HL-60 (cell line): ENCODE measurements at regions not wholly inside any gene's neighbourhood (a gene's known extent, or its start where the extent isn't known, plus 50 kb on each side); places are given as distances from the start of the nearest gene placed in this dataset.
"Not testable (repeated sequence)": the region's sequence is repeated elsewhere in the genome, so short reads cannot be mapped to it uniquely, and the experiment has no call there.

Experiments used
- DNase-seq, 2 experiments: peaks; one replicate each; pipeline ENCODE4 v3.0.0-alpha.2; 2010 to 2020; ENCODE audit warnings: low read depth in 1 of 2, low spot score in 1 of 2
- H3K27ac ChIP-seq: fragments of 250-450 bp; sonication (Bioruptor Pico); replicated peaks from 2 replicates; pipeline ENCODE4 v1.5.1; 2020; ENCODE audit warnings: mild to moderate bottlenecking, moderate library complexity
- H3K27me3 ChIP-seq: fragments of 250-450 bp; sonication (Bioruptor Pico); 2 replicates; pipeline ENCODE4 v1.5.1; 2021; ENCODE audit warnings: mild to moderate bottlenecking, moderate library complexity; ENCODE audit not compliant: insufficient read depth, poor library complexity, severe bottlenecking
- H3K4me3 ChIP-seq: replicated peaks from 2 replicates; pipeline ENCODE4 v1.5.1; 2011; ENCODE audit warnings: mild to moderate bottlenecking, control low read depth, low read length; ENCODE audit not compliant: insufficient read depth
- GABPA ChIP-seq: IDR thresholded peaks from 2 replicates; pipeline ENCODE4 v1.6.1; 2012; ENCODE audit warnings: low read depth
- POLR2AphosphoS5 ChIP-seq: IDR thresholded peaks from 2 replicates; pipeline ENCODE4 v1.6.1; 2012; ENCODE audit warnings: low read depth
- REST ChIP-seq: IDR thresholded peaks from 2 replicates; pipeline ENCODE4 v1.6.1; 2012; ENCODE audit warnings: low read depth; ENCODE audit not compliant: insufficient replicate concordance
- SPI1 ChIP-seq: IDR thresholded peaks from 2 replicates; pipeline ENCODE4 v1.6.1; 2012; ENCODE audit warnings: low read depth, mild to moderate bottlenecking, borderline replicate concordance

- peak overlapping the region; percentile 44 for H3K4me3 ChIP-seq
- not testable (repeated sequence) for H3K27me3 ChIP-seq
- DNase-seq: peak; percentile 87
- TF ChIP-seq GABPA: peak; percentile 11; the same call in 1 of the 2 replicates
- TF ChIP-seq POLR2AphosphoS5: peak; percentile 98
- H3K27ac ChIP-seq: peak overlapping the region; percentile 100
These were observed 158.3 kb upstream of the NOTCH2NLA start for GRCh38 chr1:146386851-146387749.

GRCh38 chr1:146381196-146381595 is 152.4 kb upstream of the NOTCH2NLA start:
- not testable (repeated sequence) for DNase-seq, H3K27ac ChIP-seq

GRCh38 chr1:146376708-146377496 is 148.1 kb upstream of the NOTCH2NLA start:
- DNase-seq: peak; percentile 85 to 91
- TF ChIP-seq SPI1: peak; percentile 7; the same call in 1 of the 2 replicates
- peak; percentile 94 for TF ChIP-seq POLR2AphosphoS5
- peak; percentile 56; the same call in 1 of the 2 replicates for TF ChIP-seq GABPA
- peak; percentile 15 for TF ChIP-seq REST
- Histone ChIP-seq H3K4me3 (peak overlapping the region; percentile 31), H3K27ac (peak overlapping the region; percentile 87)
- not testable (repeated sequence) for H3K27me3 ChIP-seq

More at GRCh38 chr1:146381196-146381595, 152.4 kb upstream of the NOTCH2NLA start:
- not testable (repeated sequence) for H3K27me3 ChIP-seq, H3K4me3 ChIP-seq

- not testable (repeated sequence) for H3K4me3 ChIP-seq, H3K27me3 ChIP-seq
- peak overlapping the region; percentile 87 for H3K27ac ChIP-seq
- DNase-seq: peak; percentile 59 to 92
These were observed 147.5 kb upstream of the NOTCH2NLA start for GRCh38 chr1:146376309-146376707.

- H3K27ac ChIP-seq, DNase-seq, H3K4me3 ChIP-seq, H3K27me3 ChIP-seq: not testable (repeated sequence)
These were observed 146.3 kb upstream of the NOTCH2NLA start for GRCh38 chr1:146375108-146375507.

- peak overlapping the region; percentile 35 for H3K4me3 ChIP-seq
- H3K27me3 ChIP-seq: not testable (repeated sequence)
- peak in 1 of 2 experiments; percentile 26 for DNase-seq
- H3K27ac ChIP-seq: peak overlapping the region; percentile 35
These were observed 141.1 kb upstream of the NOTCH2NLA start for GRCh38 chr1:146369940-146370339.

GRCh38 chr1:146355373-146355772 is 126.6 kb upstream of the NOTCH2NLA start:
- H3K27me3 ChIP-seq, H3K4me3 ChIP-seq, DNase-seq, H3K27ac ChIP-seq: not testable (repeated sequence)

GRCh38 chr1:146326863-146327262 is 98.0 kb upstream of the NOTCH2NLA start:
- H3K27ac ChIP-seq, DNase-seq, H3K27me3 ChIP-seq, H3K4me3 ChIP-seq: not testable (repeated sequence)

- H3K27me3 ChIP-seq, DNase-seq, H3K4me3 ChIP-seq, H3K27ac ChIP-seq: not testable (repeated sequence)
These were observed 95.6 kb upstream of the NOTCH2NLA start for GRCh38 chr1:146324463-146324862.

- H3K4me3 ChIP-seq, H3K27ac ChIP-seq, DNase-seq, H3K27me3 ChIP-seq: not testable (repeated sequence)
These were observed 94.5 kb upstream of the NOTCH2NLA start for GRCh38 chr1:146323302-146323701.

- not testable (repeated sequence) for DNase-seq
These were observed 94.1 kb upstream of the NOTCH2NLA start for GRCh38 chr1:146322893-146323292.

GRCh38 chr1:146318715-146319114 is 89.9 kb upstream of the NOTCH2NLA start:
- not testable (repeated sequence) for H3K4me3 ChIP-seq, H3K27me3 ChIP-seq, H3K27ac ChIP-seq, DNase-seq

More at GRCh38 chr1:146322893-146323292, 94.1 kb upstream of the NOTCH2NLA start:
- not testable (repeated sequence) for H3K27me3 ChIP-seq, H3K4me3 ChIP-seq, H3K27ac ChIP-seq
